GM12874 (cell line): ENCODE measurements at regions not wholly inside any gene's neighbourhood (a gene's known extent, or its start where the extent isn't known, plus 50 kb on each side); places are given as distances from the start of the nearest gene placed in this dataset.

Source experiments
- TF ChIP-seq, protein P1 (sequence below): IDR thresholded peaks from 2 replicates; pipeline ENCODE4 v1.5.1; 2011; ENCODE audit warnings: low read depth, mild to moderate bottlenecking, control low read depth, low read length, moderate library complexity; ENCODE audit not compliant: insufficient read depth

DNA sequence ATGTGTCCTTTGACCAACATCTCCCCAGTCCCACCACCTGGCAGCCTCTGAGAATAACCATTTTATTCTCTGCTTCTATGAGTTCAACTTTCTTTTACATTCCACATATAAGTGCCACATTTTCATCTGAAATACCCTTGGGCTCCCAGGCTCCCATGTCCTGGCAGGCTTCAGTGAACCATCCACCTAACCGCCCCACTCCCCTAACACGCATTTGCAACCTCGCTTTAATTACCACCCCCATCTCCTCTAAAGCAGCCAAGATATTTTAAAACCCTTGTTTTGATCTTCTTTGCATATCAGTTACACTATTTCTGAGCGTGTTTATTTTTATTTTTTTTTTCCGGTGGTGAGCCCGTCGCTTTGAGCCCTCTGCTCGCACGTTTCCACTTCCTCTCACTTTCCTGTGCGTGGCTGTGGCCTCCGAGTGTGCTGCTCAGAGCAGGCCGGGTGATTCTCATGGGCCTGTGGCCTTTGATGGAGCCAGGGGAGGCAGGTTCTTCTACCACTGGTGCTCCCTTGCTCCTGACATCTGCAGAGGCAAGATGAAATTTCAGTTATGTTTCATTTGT is 195.4 kb upstream of the LPP start:
- TF ChIP-seq, protein P1, sequence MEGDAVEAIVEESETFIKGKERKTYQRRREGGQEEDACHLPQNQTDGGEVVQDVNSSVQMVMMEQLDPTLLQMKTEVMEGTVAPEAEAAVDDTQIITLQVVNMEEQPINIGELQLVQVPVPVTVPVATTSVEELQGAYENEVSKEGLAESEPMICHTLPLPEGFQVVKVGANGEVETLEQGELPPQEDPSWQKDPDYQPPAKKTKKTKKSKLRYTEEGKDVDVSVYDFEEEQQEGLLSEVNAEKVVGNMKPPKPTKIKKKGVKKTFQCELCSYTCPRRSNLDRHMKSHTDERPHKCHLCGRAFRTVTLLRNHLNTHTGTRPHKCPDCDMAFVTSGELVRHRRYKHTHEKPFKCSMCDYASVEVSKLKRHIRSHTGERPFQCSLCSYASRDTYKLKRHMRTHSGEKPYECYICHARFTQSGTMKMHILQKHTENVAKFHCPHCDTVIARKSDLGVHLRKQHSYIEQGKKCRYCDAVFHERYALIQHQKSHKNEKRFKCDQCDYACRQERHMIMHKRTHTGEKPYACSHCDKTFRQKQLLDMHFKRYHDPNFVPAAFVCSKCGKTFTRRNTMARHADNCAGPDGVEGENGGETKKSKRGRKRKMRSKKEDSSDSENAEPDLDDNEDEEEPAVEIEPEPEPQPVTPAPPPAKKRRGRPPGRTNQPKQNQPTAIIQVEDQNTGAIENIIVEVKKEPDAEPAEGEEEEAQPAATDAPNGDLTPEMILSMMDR, result no peak

DNA sequence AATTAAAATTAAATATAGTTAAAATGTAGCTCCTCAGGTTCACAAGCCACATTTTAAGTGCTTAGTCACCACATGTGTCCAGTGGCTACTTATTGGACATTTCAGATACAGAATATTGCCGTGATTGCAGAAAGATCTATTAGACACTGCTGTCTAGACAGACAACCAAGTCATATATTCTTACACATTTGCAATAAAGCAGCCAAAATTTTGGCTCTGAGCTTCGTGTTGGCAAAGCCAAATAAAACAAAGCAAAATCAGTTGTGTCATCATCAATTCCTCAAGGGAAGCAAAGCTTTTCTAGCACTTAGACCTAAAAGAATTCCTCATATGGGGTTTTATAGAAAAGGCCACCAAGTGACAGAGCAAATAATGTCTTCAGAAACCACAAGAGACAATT is 193.1 kb upstream of the LPP start:
- TF ChIP-seq, protein P1, result no peak

DNA sequence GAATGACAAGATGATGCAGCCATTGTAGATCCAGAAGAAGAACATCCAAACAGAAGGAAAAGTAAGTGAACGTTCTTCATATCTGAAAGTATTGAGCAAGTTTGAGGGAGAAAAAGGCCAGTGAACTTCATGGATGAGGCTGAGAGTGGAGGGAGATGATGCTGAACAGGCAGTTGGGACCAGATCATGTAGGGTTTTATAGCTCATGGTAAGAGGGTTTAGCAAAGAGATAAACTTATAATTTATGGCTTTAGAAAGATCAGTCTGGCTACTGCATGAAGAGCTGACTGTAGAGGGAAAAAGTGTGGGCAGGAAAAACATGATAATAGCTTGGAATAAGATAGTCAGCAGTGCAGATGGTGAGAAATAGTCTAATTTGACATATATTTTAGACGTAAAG is 192.6 kb upstream of the LPP start:
- TF ChIP-seq, protein P1, result no peak

DNA sequence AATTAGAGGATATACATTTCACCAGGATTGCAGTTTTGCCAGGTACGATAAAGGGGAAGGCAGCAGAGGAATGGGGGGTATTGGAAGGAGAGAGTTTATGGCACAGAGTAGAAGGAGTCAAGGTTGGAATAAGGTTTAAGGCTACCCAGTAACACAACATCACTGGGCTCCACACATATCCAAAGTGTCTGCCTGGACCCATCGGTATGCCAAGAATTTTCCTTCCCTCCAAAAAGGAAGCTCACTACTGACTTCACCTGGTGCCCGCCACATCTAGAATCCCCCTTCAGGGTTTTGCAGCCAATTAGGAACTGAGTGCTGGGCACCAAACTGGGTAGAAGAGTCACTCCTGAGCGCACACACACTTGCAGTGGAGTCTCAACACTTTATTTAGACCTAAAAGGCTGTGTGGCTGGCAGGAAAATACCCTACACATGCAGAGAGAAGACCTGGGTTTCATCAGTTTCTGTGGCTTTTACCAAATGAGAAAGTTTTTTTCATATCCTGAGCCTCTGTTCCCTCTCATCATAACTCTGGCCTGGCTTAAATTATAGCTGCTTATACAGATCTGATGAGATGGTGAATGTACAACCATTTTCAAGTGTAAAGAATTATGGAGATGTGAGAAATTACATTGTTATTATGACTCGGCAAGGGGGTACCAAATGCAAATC is 190.8 kb upstream of the LPP start:
- TF ChIP-seq, protein P1, result no peak

DNA sequence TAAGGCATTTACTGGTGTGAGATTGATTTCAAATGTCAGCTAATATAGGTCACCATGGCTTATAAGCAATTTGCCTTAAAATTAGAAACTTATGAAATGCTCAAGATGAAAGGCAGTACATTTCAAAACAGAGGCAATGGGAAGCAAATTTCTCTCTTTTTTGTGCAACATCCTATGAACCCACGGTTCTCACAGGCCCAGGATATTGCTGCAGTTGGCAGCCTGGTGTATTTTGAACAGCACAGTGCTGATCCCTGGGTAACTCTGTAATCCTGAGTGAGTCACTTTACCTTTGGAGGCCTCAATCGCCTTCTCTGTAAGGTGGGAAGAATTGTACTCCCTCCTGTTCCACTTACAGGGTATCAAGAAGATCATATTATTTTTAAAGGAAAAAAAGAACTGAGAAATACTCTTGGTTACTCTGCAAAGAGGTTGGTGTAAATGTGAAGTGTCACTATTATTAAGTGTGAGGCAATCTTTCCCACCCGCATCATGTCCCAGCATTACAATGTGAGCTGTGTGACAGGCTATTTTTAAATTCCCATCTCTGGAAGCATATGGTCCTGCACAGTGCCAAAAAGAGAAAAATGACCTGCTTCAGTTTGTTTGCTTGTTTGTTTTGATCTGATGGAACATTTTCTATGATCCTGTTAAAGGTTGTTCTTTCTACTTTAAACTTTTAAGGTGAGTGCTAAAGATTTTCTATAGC is 190.1 kb upstream of the LPP start:
- TF ChIP-seq, protein P1, result no peak

DNA sequence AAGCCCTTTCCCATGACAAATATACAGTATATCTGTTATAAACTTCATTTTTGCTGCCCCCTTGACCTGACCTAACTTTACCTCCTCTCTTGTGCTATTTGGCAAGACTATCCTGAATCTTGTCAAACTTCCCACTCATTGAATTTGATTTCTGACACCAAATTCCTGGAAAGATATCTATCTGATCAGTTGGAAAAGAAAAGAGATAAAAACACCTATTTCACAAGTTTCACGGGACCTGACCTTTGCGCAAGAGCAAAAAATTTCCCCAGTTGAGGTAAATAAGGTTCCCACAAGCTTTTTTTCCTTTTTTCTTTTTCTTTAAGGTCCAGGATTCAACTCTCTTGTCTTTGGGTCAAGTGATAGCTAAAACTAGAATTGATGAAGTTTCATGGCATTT is 189.2 kb upstream of the LPP start:
- TF ChIP-seq, protein P1, result no peak

DNA sequence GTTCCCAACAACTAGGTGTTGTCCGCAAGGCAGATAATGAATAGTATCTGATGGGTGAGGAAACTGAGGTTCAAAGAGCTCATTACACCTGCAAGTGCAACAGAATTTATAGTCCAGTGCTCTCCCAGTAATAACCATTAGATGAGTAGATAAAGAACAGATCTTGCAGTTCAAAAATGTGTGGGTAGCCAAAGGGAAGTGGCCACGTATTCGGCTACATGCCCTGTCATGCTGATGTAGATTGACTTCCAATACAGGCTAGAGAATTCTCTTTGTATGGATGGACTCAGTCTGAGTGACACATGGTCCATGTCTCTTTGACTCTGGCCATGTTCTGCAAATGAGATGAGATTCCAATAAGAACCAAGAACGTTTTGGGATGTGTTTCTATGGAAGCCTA is 187.9 kb upstream of the LPP start:
- TF ChIP-seq, protein P1, result no peak
